Panc1 (cell line): ENCODE measurements at regions not wholly inside any gene's neighbourhood (a gene's known extent, or its start where the extent isn't known, plus 50 kb on each side); places are given as distances from the start of the nearest gene placed in this dataset.

Source experiments
- ATAC-seq: fragments of 200-7000 bp; cut with Tn5 transposase; 2 replicates; pipeline ENCODE4 v1.9.1; 2020; ENCODE audit warnings: mild to moderate bottlenecking, moderate library complexity
- BruUV-seq: library from RNA; stranded (reverse); fragments of 400-500 nt; replicated peaks from 2 replicates; lab custom pipeline; 2021; lab: Mats Ljungman, UMichigan
- CTCF ChIA-PET: fragments of 300-600 bp; sonication (Branson Sonifier 250); formaldehyde crosslinking; loops from one replicate; lab custom pipeline; 2022; ENCODE audit warnings: antibody characterized with exemption; lab: Charles Lee
- POLR2A ChIA-PET: fragments of 300-600 bp; sonication (Branson Sonifier 250); formaldehyde crosslinking; loops from one replicate; lab custom pipeline; 2022; ENCODE audit warnings: antibody characterized with exemption; lab: Charles Lee
- DNase-seq: peaks from one replicate; pipeline ENCODE4 v3.0.0-alpha.2; 2010; ENCODE audit warnings: low read depth, low spot score
- H3K27ac ChIP-seq: 2 replicates; pipeline ENCODE4 v1.5.1; 2011; ENCODE audit warnings: mild to moderate bottlenecking, low read length, inconsistent platforms
- H3K27me3 ChIP-seq: fragments of 200-500 bp; sonication (Bioruptor generic); 2 replicates; pipeline ENCODE4 v1.6.0; 2014; ENCODE audit warnings: low read length, inconsistent platforms; ENCODE audit not compliant: control insufficient read depth, insufficient read depth
- H3K36me3 ChIP-seq: fragments of 200-500 bp; sonication (Bioruptor generic); 2 replicates; pipeline ENCODE4 v1.5.1; 2014; ENCODE audit warnings: inconsistent platforms, mild to moderate bottlenecking, low read length, moderate library complexity; ENCODE audit not compliant: control insufficient read depth, insufficient read depth
- H3K4me1 ChIP-seq: 2 replicates; pipeline ENCODE4 v1.5.1; 2011; ENCODE audit warnings: inconsistent platforms, mild to moderate bottlenecking, low read length, moderate library complexity; ENCODE audit not compliant: control insufficient read depth, insufficient read depth
- H3K4me3 ChIP-seq, 2 experiments: 2 replicates each; pipeline ENCODE4 v1.5.1; 2011 to 2012; ENCODE audit warnings: low read depth in 2 of 2, low read length in 2 of 2, mild to moderate bottlenecking in 2 of 2, inconsistent platforms in 1 of 2, moderate library complexity in 1 of 2
- H3K9me3 ChIP-seq: fragments of 200-500 bp; sonication (Bioruptor generic); 2 replicates; pipeline ENCODE4 v1.5.1; 2014; ENCODE audit warnings: low read depth, mild to moderate bottlenecking, inconsistent platforms, low read length, moderate library complexity; ENCODE audit not compliant: control insufficient read depth, insufficient read depth
- POLR2AphosphoS5 ChIP-seq: IDR thresholded peaks from 2 replicates; pipeline ENCODE4 v1.6.1; 2012; ENCODE audit warnings: mild to moderate bottlenecking, low read depth, low read length, moderate library complexity
- SIN3A ChIP-seq: IDR thresholded peaks from 2 replicates; pipeline ENCODE4 v1.6.1; 2012; ENCODE audit warnings: low read depth, mild to moderate bottlenecking, low read length, moderate library complexity, borderline replicate concordance; ENCODE audit not compliant: insufficient read depth
- TCF7L2 ChIP-seq: IDR thresholded peaks from 2 replicates; pipeline ENCODE4 v1.6.1; 2011; ENCODE audit warnings: mild to moderate bottlenecking, low read depth, low read length, inconsistent platforms
- in situ Hi-C: cut with HindIII; loops from 2 replicates; pipeline ENCODE4 v1.10.0; 2016; ENCODE audit warnings: low sequenced_read_pairs, low pct_unique_long_range_greater_than_20kb
- intact Hi-C: fragments of 100-400 bp; cut with micrococcal nuclease; formaldehyde crosslinking; loops from one replicate; pipeline ENCODE4 v1.10.0; 2022; ENCODE audit not compliant: unreplicated experiment
- TF ChIP-seq, protein P1 (sequence below), 2 experiments: IDR thresholded peaks; 2 replicates each; pipeline ENCODE4 v1.6.1; 2011 to 2012; ENCODE audit warnings: low read depth in 2 of 2, control low read depth in 1 of 2, low read length in 1 of 2, mild to moderate bottlenecking in 1 of 2, moderate library complexity in 1 of 2; ENCODE audit not compliant: insufficient read depth in 1 of 2
- TF ChIP-seq, protein P2 (sequence below): fragments of 450-650 bp; IDR thresholded peaks from 2 replicates; pipeline ENCODE4 v1.5.1; 2017; ENCODE audit warnings: mild to moderate bottlenecking

DNA sequence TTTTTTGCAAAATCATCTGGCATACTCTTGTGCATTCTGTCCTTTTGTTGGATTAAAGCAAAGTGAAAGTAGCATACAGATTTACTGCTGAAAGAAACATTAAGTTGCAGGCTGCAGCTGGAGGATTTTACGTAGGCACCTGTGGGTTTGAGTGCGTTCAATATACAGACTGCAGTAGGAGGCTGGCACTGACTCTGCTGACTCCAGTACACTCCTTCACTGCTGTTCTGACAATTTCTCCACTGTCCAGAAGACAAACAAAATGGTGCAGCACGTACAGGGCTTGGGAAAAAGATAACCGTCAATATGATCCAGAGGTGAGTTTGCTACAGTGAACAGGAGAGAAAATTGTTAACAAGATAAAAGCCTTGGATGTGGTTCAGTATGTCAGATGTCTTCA lies 73.3 kb downstream of the TANC2 start:
- ChIA-PET CTCF (no interaction called here), POLR2A (no interaction called here)
- intact Hi-C loops: no loop called here
- Histone ChIP-seq H3K9me3 (no peaks in the 10 kb centered on the region), H3K36me3 (no peaks in the 10 kb centered on the region), H3K27ac (peak overlapping the region; percentile 29; the same call in 1 of the 2 replicates), H3K4me1 (peaks cover 21% of the 10 kb centered on the region), H3K4me3 (no peak overlapping the region), H3K27me3 (no peaks in the 10 kb centered on the region)
- ATAC-seq: peak; percentile 73
- no TSS peak for BruUV-seq
- DNase-seq: no peak
- TF ChIP-seq POLR2AphosphoS5 (no peak), TCF7L2 (no peak), SIN3A (no peak)
- TF ChIP-seq, protein P1, sequence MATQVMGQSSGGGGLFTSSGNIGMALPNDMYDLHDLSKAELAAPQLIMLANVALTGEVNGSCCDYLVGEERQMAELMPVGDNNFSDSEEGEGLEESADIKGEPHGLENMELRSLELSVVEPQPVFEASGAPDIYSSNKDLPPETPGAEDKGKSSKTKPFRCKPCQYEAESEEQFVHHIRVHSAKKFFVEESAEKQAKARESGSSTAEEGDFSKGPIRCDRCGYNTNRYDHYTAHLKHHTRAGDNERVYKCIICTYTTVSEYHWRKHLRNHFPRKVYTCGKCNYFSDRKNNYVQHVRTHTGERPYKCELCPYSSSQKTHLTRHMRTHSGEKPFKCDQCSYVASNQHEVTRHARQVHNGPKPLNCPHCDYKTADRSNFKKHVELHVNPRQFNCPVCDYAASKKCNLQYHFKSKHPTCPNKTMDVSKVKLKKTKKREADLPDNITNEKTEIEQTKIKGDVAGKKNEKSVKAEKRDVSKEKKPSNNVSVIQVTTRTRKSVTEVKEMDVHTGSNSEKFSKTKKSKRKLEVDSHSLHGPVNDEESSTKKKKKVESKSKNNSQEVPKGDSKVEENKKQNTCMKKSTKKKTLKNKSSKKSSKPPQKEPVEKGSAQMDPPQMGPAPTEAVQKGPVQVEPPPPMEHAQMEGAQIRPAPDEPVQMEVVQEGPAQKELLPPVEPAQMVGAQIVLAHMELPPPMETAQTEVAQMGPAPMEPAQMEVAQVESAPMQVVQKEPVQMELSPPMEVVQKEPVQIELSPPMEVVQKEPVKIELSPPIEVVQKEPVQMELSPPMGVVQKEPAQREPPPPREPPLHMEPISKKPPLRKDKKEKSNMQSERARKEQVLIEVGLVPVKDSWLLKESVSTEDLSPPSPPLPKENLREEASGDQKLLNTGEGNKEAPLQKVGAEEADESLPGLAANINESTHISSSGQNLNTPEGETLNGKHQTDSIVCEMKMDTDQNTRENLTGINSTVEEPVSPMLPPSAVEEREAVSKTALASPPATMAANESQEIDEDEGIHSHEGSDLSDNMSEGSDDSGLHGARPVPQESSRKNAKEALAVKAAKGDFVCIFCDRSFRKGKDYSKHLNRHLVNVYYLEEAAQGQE (IDR thresholded peaks at IDR 0.05; ENCODE audit: insufficient read depth in 1 of 2, low read depth in 2 of 2, low read length in 1 of 2): no peak
- TF ChIP-seq, protein P2, sequence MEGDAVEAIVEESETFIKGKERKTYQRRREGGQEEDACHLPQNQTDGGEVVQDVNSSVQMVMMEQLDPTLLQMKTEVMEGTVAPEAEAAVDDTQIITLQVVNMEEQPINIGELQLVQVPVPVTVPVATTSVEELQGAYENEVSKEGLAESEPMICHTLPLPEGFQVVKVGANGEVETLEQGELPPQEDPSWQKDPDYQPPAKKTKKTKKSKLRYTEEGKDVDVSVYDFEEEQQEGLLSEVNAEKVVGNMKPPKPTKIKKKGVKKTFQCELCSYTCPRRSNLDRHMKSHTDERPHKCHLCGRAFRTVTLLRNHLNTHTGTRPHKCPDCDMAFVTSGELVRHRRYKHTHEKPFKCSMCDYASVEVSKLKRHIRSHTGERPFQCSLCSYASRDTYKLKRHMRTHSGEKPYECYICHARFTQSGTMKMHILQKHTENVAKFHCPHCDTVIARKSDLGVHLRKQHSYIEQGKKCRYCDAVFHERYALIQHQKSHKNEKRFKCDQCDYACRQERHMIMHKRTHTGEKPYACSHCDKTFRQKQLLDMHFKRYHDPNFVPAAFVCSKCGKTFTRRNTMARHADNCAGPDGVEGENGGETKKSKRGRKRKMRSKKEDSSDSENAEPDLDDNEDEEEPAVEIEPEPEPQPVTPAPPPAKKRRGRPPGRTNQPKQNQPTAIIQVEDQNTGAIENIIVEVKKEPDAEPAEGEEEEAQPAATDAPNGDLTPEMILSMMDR: no peak
- in situ Hi-C loops: no loop called here

DNA sequence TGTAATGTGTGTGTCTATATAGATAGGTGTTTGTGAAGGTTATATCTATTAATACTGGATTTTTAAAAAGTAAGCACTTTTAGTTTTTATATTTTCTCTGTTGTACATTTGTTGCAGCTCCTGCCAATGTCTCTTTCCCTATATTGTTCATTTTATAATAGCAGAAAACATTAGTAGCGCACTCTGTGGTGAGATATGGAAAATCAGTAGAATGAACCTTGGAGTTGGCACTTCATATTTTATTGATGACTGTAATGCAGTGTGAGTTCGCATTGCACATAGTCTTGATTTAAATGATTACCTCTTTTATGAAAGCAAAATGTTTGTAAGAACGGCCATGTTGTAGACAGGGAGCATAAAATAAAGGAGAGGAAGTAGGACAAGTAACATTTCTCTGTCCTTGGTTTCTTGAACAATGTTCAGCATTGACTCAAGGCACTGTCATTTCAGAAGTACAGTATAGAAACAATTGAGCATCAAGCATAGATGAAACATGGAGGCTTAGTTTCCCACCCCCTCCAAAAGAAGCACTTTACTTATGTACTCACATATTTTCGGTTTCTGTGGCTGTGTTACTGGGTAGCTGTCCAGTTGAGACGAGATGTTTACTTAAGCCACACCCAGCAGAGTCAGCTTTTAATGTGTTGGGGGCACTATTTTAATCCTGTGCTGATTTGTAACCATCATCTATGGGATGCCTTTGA lies 74.0 kb downstream of the TANC2 start:
- no peaks in the 10 kb centered on the region for H3K36me3 ChIP-seq
- no peaks in the 10 kb centered on the region for H3K9me3 ChIP-seq
- no peaks in the 10 kb centered on the region for H3K27me3 ChIP-seq
- TF ChIP-seq, protein P1 (IDR thresholded peaks at IDR 0.05; ENCODE audit: insufficient read depth in 1 of 2, low read depth in 2 of 2, low read length in 1 of 2): no peak
- no peak for TF ChIP-seq SIN3A
- TF ChIP-seq POLR2AphosphoS5: no peak
- no peak for TF ChIP-seq TCF7L2
- ChIA-PET POLR2A (no interaction called here), CTCF (no interaction called here)
- DNase-seq (no peak), ATAC-seq (peak; percentile 56; the same call in 1 of the 2 replicates)
- H3K4me1 ChIP-seq: peaks cover 21% of the 10 kb centered on the region
- peak overlapping the region; percentile 34; the same call in 1 of the 2 replicates for H3K27ac ChIP-seq
- intact Hi-C loops: no loop called here
- H3K4me3 ChIP-seq: peak overlapping the region in 1 of 2 experiments; percentile 11; a peak in 1 of 4 replicates
- BruUV-seq: no TSS peak
- in situ Hi-C loops: no loop called here
